Esophagus muscularis mucosa (tissue), 3 donors: ENCODE measurements at regions not wholly inside any gene's neighbourhood (a gene's known extent, or its start where the extent isn't known, plus 50 kb on each side); places are given as distances from the start of the nearest gene placed in this dataset.

Experiments used
- POLR2A ChIP-seq: fragments of 450-650 bp; IDR thresholded peaks from one replicate; pipeline ENCODE4 v1.6.1; 2017; ENCODE audit warnings: antibody characterized with exemption, moderate library complexity, mild to moderate bottlenecking, low read depth
- TF ChIP-seq, protein P1 (sequence below), 3 experiments: fragments of 200-600 bp in 2 of 3; fragments of 450-650 bp in 1 of 3; sonication (generic) in 2 of 3; IDR thresholded peaks; one replicate each; pipeline ENCODE4 v1.5.1; 2017 to 2019; ENCODE audit warnings: antibody characterized with exemption in 3 of 3, mild to moderate bottlenecking in 2 of 3, moderate library complexity in 1 of 3

GRCh38 chr4:56132835-56133234 lies 184.1 kb downstream of the CEP135 start:
- TF ChIP-seq POLR2A, result no peak
- TF ChIP-seq, protein P1, sequence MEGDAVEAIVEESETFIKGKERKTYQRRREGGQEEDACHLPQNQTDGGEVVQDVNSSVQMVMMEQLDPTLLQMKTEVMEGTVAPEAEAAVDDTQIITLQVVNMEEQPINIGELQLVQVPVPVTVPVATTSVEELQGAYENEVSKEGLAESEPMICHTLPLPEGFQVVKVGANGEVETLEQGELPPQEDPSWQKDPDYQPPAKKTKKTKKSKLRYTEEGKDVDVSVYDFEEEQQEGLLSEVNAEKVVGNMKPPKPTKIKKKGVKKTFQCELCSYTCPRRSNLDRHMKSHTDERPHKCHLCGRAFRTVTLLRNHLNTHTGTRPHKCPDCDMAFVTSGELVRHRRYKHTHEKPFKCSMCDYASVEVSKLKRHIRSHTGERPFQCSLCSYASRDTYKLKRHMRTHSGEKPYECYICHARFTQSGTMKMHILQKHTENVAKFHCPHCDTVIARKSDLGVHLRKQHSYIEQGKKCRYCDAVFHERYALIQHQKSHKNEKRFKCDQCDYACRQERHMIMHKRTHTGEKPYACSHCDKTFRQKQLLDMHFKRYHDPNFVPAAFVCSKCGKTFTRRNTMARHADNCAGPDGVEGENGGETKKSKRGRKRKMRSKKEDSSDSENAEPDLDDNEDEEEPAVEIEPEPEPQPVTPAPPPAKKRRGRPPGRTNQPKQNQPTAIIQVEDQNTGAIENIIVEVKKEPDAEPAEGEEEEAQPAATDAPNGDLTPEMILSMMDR (IDR thresholded peaks at IDR 0.05), result no peak
